ENCODE measurements at regions not wholly inside any gene's neighbourhood (a gene's known extent, or its start where the extent isn't known, plus 50 kb on each side); places are given as distances from the start of the nearest gene placed in this dataset.
"Not testable (repeated sequence)": the region's sequence is repeated elsewhere in the genome, so short reads cannot be mapped to it uniquely, and the experiment has no call there.

GRCh38 chr1:190832511-190832910, 354.8 kb upstream of the BRINP3 start:
- Histone ChIP-seq H3K27me3 (ENCODE audit: control insufficient read depth, insufficient read depth) (no peaks in the 10 kb centered on the region), H3K4me1 (ENCODE audit: control insufficient read depth, insufficient read depth, low read length) (no peaks in the 10 kb centered on the region), H3K9me3 (ENCODE audit: control insufficient read depth, low read length) (no peaks in the 10 kb centered on the region), H3K27ac (ENCODE audit: low read length) (no peak overlapping the region), H3K4me3 (ENCODE audit: low read length) (no peak overlapping the region)
- intact Hi-C loops (cut with DNase I), result no loop called here
- DNase-seq, result no peak
- ATAC-seq, result no peak

GRCh38 chr1:190835658-190836057, 358.0 kb upstream of the BRINP3 start:
- H3K4me3 ChIP-seq (ENCODE audit: low read length), result no peak overlapping the region
- no peak overlapping the region for H3K27ac ChIP-seq (ENCODE audit: low read length)
- no peaks in the 10 kb centered on the region for H3K9me3 ChIP-seq (ENCODE audit: control insufficient read depth, low read length)
- no peak for ATAC-seq
- intact Hi-C loops (cut with DNase I), result no loop called here
- DNase-seq, result no peak
- H3K27me3 ChIP-seq (ENCODE audit: control insufficient read depth, insufficient read depth), result no peaks in the 10 kb centered on the region
- WGBS, result 74% methylated on average over 4 of the region's 4 CpGs
- H3K4me1 ChIP-seq (ENCODE audit: control insufficient read depth, insufficient read depth, low read length), result no peaks in the 10 kb centered on the region

DNA sequence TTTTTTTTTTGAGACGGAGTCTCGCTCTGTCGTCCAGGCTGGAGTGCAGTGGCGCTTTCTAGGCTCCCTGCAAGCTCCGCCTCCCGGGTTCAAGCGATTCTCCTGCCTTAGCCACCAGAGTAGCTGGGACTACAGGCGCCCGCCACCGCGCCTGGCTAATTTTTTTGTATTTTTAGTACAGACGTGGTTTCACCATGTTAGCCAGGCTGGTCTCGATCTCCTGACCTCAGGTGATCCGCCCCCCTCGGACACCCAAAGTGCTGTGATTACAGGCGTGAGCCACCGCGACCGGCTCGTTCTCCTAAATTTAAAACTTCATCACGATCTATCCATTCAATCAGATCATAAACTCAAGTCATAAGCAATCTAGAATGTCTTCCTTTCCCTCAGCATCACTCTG, 359.5 kb upstream of the BRINP3 start:
- DNase-seq; H3K27ac ChIP-seq (ENCODE audit: low read length); H3K4me1 ChIP-seq (ENCODE audit: control insufficient read depth, insufficient read depth, low read length); H3K9me3 ChIP-seq (ENCODE audit: control insufficient read depth, low read length); intact Hi-C loops (cut with DNase I); H3K27me3 ChIP-seq (ENCODE audit: control insufficient read depth, insufficient read depth); H3K4me3 ChIP-seq (ENCODE audit: low read length); ATAC-seq: not testable (repeated sequence)
- 90% methylated on average over 21 of the region's 21 CpGs for WGBS

- ATAC-seq (no peak), DNase-seq (no peak)
- H3K4me1 ChIP-seq (ENCODE audit: control insufficient read depth, insufficient read depth, low read length), result no peaks in the 10 kb centered on the region
- no peak overlapping the region for H3K4me3 ChIP-seq (ENCODE audit: low read length)
- intact Hi-C loops (cut with DNase I), result no loop called here
- H3K27me3 ChIP-seq (ENCODE audit: control insufficient read depth, insufficient read depth), result no peaks in the 10 kb centered on the region
- WGBS, result 57% methylated on average over 3 of the region's 3 CpGs
- no peaks in the 10 kb centered on the region for H3K9me3 ChIP-seq (ENCODE audit: control insufficient read depth, low read length)
- H3K27ac ChIP-seq (ENCODE audit: low read length), result no peak overlapping the region
These were observed 360.2 kb upstream of the BRINP3 start for GRCh38 chr1:190837888-190838287.

DNA sequence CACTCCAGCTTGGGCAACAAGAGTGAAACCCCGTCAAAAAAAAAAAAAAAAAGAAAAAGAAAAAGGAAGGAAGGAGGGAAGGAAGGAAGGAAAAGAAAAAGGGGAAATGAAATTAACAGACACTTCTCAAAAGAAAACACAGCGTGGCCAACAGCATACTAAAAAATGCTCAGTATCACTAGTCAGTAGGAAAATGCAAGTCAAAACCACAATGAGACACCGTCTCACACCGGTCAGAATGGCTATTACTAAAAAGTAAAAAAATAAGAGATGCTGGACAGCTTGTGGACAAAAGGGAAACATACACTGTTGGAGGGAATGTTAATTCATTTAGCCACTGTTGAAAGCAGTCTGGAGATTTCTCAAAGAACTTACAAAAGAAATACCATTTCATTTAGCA, 369.5 kb upstream of the BRINP3 start:
- Histone ChIP-seq H3K27me3 (ENCODE audit: control insufficient read depth, insufficient read depth) (no peaks in the 10 kb centered on the region), H3K27ac (ENCODE audit: low read length) (no peak overlapping the region), H3K9me3 (ENCODE audit: control insufficient read depth, low read length) (no peaks in the 10 kb centered on the region), H3K4me1 (ENCODE audit: control insufficient read depth, insufficient read depth, low read length) (no peaks in the 10 kb centered on the region), H3K4me3 (ENCODE audit: low read length) (no peak overlapping the region)
- ATAC-seq, result no peak
- intact Hi-C loops (cut with DNase I), result no loop called here
- WGBS, result 81% methylated on average over 4 of the region's 4 CpGs
- DNase-seq, result no peak

- Histone ChIP-seq H3K9me3 (ENCODE audit: control insufficient read depth, low read length) (no peaks in the 10 kb centered on the region), H3K4me3 (ENCODE audit: low read length) (no peak overlapping the region), H3K27me3 (ENCODE audit: control insufficient read depth, insufficient read depth) (no peaks in the 10 kb centered on the region), H3K27ac (ENCODE audit: low read length) (no peak overlapping the region), H3K4me1 (ENCODE audit: control insufficient read depth, insufficient read depth, low read length) (no peaks in the 10 kb centered on the region)
- 64% methylated on average over 4 of the region's 4 CpGs for whole genome bisulfite sequencing
- ATAC-seq, result no peak
- no peak for DNase-seq
- intact Hi-C loops (cut with DNase I), result no loop called here
These were observed 371.7 kb upstream of the BRINP3 start for GRCh38 chr1:190849346-190849745.

DNA sequence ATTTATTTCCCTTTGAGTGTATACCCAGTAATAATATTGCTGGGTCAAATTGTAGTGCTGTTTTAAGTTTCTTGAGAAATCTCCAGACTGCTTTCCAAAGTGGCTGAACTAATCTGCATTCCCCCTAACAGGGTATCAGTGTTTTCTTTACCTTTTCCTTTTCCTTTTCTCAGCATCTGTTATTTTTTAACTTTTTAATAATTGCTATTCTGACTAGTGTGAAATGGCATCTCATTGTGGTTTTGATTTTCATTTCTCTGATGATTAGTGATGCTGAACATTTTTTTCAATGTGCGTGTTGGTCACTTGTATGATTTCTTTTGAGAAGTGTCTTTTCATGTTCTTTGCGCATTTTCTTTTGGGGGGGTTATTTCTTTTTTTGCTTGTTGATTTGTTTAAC, 374.9 kb upstream of the BRINP3 start:
- no peak for DNase-seq
- H3K27ac ChIP-seq (ENCODE audit: low read length), result no peak overlapping the region
- no peaks in the 10 kb centered on the region for H3K27me3 ChIP-seq (ENCODE audit: control insufficient read depth, insufficient read depth)
- intact Hi-C loops (cut with DNase I), result no loop called here
- no peak overlapping the region for H3K4me3 ChIP-seq (ENCODE audit: low read length)
- H3K4me1 ChIP-seq (ENCODE audit: control insufficient read depth, insufficient read depth, low read length), result no peaks in the 10 kb centered on the region
- WGBS, result 96% methylated on average over 2 of the region's 2 CpGs
- ATAC-seq, result no peak
- no peaks in the 10 kb centered on the region for H3K9me3 ChIP-seq (ENCODE audit: control insufficient read depth, low read length)

DNA sequence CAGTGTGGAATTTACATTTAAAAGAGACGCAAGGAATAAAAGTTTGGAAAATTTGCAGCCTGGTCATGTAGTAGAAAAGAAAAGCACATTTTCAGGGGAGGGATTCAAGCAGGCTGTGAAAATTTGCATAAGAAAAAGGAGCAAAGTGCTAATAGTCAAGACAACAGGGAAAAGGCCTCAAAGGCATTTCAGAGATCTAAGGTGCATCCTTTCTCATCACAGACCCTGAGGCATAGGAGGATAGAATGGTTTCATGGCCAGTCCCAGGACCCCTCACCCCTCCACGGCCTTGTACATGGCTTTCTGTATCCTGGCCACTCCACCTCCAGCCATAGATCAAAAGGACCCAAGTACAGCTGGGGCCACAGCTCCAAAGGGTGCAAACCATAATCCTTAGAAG, 380.5 kb upstream of the BRINP3 start:
- Histone ChIP-seq H3K4me1 (ENCODE audit: control insufficient read depth, insufficient read depth, low read length) (no peaks in the 10 kb centered on the region), H3K9me3 (ENCODE audit: control insufficient read depth, low read length) (no peaks in the 10 kb centered on the region), H3K27me3 (ENCODE audit: control insufficient read depth, insufficient read depth) (no peaks in the 10 kb centered on the region), H3K4me3 (ENCODE audit: low read length) (no peak overlapping the region), H3K27ac (ENCODE audit: low read length) (no peak overlapping the region)
- intact Hi-C loops (cut with DNase I), result no loop called here
- 88% methylated on average over 2 of the region's 2 CpGs for WGBS
- ATAC-seq (no peak), DNase-seq (no peak)

GRCh38 chr1:190864013-190864641, 386.5 kb upstream of the BRINP3 start:
- no peak for DNase-seq
- peak in 1 of 2 donors; percentile 66 for ATAC-seq
- 73% methylated on average over 3 of the region's 3 CpGs for WGBS
- Histone ChIP-seq H3K9me3 (ENCODE audit: control insufficient read depth, low read length) (no peaks in the 10 kb centered on the region), H3K27ac (ENCODE audit: low read length) (no peak overlapping the region), H3K27me3 (ENCODE audit: control insufficient read depth, insufficient read depth) (no peaks in the 10 kb centered on the region), H3K4me3 (ENCODE audit: low read length) (no peak overlapping the region), H3K4me1 (ENCODE audit: control insufficient read depth, insufficient read depth, low read length) (no peaks in the 10 kb centered on the region)
- intact Hi-C loops (cut with DNase I), result no loop called here

DNA sequence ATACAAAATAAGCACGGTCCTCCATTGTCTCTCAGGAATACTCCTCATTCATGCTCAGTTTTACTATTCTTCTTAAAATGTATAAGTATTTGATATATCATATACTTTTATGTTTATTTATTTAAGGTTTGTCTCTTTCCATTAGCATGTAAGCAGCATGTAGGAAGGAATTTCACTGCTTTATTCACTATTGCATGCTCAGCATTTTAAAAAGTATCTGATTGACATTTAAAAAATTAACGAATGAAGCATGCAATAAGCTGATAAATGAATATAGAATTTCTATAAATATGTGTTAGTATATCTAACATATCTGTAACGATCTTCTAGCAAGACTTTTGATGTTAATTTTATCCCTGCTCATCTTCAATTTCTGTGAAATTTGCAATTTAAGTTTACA, 402.7 kb upstream of the BRINP3 start:
- Histone ChIP-seq H3K27ac (ENCODE audit: low read length) (no peak overlapping the region), H3K4me1 (ENCODE audit: control insufficient read depth, insufficient read depth, low read length) (no peaks in the 10 kb centered on the region), H3K4me3 (ENCODE audit: low read length) (no peak overlapping the region), H3K9me3 (ENCODE audit: control insufficient read depth, low read length) (no peaks in the 10 kb centered on the region), H3K27me3 (ENCODE audit: control insufficient read depth, insufficient read depth) (no peaks in the 10 kb centered on the region)
- DNase-seq, result no peak
- no peak for ATAC-seq
- WGBS, result 70% methylated on average over 3 of the region's 3 CpGs
- intact Hi-C loops (cut with DNase I), result no loop called here

- ATAC-seq (no peak), DNase-seq (no peak)
- Histone ChIP-seq H3K27ac (ENCODE audit: low read length) (no peak overlapping the region), H3K9me3 (ENCODE audit: control insufficient read depth, low read length) (no peaks in the 10 kb centered on the region), H3K4me3 (ENCODE audit: low read length) (no peak overlapping the region), H3K4me1 (ENCODE audit: control insufficient read depth, insufficient read depth, low read length) (no peaks in the 10 kb centered on the region), H3K27me3 (ENCODE audit: control insufficient read depth, insufficient read depth) (no peaks in the 10 kb centered on the region)
- intact Hi-C loops (cut with DNase I), result no loop called here
- 52% methylated on average over 3 of the region's 3 CpGs for WGBS
These were observed 403.4 kb upstream of the BRINP3 start for GRCh38 chr1:190881064-190881463.

DNA sequence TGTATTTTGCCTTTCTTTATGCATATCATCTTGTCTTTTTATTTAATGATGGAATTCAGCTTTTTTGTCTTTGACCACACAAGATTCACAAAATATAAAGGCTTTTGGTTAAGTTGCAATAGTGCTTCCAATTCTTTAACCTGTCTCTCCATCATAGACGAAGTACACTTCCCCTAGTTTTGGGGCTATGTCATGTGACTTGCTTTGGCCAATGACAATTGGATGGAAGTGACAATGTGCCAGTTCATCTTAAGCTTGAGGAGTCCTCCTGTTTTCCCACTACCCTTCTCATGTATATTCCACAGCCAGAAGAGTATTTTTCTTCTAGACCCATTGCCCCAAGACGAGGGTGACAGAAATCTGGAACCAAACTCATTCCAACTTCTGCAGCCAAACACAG, 419.6 kb upstream of the BRINP3 start:
- Histone ChIP-seq H3K4me3 (ENCODE audit: low read length) (no peak overlapping the region), H3K9me3 (ENCODE audit: control insufficient read depth, low read length) (no peaks in the 10 kb centered on the region), H3K4me1 (ENCODE audit: control insufficient read depth, insufficient read depth, low read length) (no peaks in the 10 kb centered on the region), H3K27me3 (ENCODE audit: control insufficient read depth, insufficient read depth) (no peaks in the 10 kb centered on the region), H3K27ac (ENCODE audit: low read length) (no peak overlapping the region)
- DNase-seq, result no peak
- WGBS, result 82% methylated on average over 2 of the region's 2 CpGs
- ATAC-seq, result no peak
- intact Hi-C loops (cut with DNase I), result no loop called here

All from right cardiac atrium (tissue), 5 donors.